HG03521 (cell line): ENCODE measurements at regions not wholly inside any gene's neighbourhood (a gene's known extent, or its start where the extent isn't known, plus 50 kb on each side); places are given as distances from the start of the nearest gene placed in this dataset.

Source experiments
- ATAC-seq: cut with Tn5 transposase; IDR thresholded peaks from one replicate; pipeline ENCODE4 v1.9.1; 2021; ENCODE audit warnings: mild to moderate bottlenecking, moderate library complexity; ENCODE audit not compliant: unreplicated experiment

- ATAC-seq = no peak
Observed at GRCh38 chr2:220980966-220981675, 591.0 kb downstream of the EPHA4 start.

- no peak for ATAC-seq
Observed at GRCh38 chr2:220981926-220982325, 590.2 kb downstream of the EPHA4 start.

GRCh38 chr2:220985561-220985960 is 586.5 kb downstream of the EPHA4 start:
- no peak for ATAC-seq

- ATAC-seq = no peak
Observed at GRCh38 chr2:220987839-220988238, 584.3 kb downstream of the EPHA4 start.

GRCh38 chr2:220991972-220992371 is 580.1 kb downstream of the EPHA4 start:
- no peak for ATAC-seq

GRCh38 chr2:220994846-220995245 is 577.3 kb downstream of the EPHA4 start:
- no peak for ATAC-seq

- no peak for ATAC-seq
Observed at GRCh38 chr2:220995581-220995980, 576.5 kb downstream of the EPHA4 start.

- ATAC-seq = no peak
Observed at GRCh38 chr2:220998156-220998555, 573.9 kb downstream of the EPHA4 start.

- ATAC-seq = no peak
Observed at GRCh38 chr2:220999356-220999755, 572.7 kb downstream of the EPHA4 start.

GRCh38 chr2:221001381-221001801 is 570.7 kb downstream of the EPHA4 start:
- ATAC-seq = no peak

- no peak for ATAC-seq
Observed at GRCh38 chr2:221002101-221002685, 569.9 kb downstream of the EPHA4 start.

- no peak for ATAC-seq
Observed at GRCh38 chr2:221005338-221005737, 566.8 kb downstream of the EPHA4 start.

- no peak for ATAC-seq
Observed at GRCh38 chr2:221006084-221006483, 566.0 kb downstream of the EPHA4 start.

GRCh38 chr2:221016551-221016950 is 555.6 kb downstream of the EPHA4 start:
- no peak for ATAC-seq

GRCh38 chr2:221018262-221018661 is 553.8 kb downstream of the EPHA4 start:
- no peak for ATAC-seq

- no peak for ATAC-seq
Observed at GRCh38 chr2:221019668-221020067, 552.4 kb downstream of the EPHA4 start.

GRCh38 chr2:221022554-221022953 is 549.5 kb downstream of the EPHA4 start:
- ATAC-seq = no peak

- ATAC-seq = no peak
Observed at GRCh38 chr2:221025398-221025797, 546.7 kb downstream of the EPHA4 start.

GRCh38 chr2:221034026-221034701 is 537.9 kb downstream of the EPHA4 start:
- ATAC-seq = no peak

- ATAC-seq = no peak
Observed at GRCh38 chr2:221034973-221035372, 537.1 kb downstream of the EPHA4 start.

- no peak for ATAC-seq
Observed at GRCh38 chr2:221042926-221043325, 529.2 kb downstream of the EPHA4 start.

GRCh38 chr2:221044781-221045180 is 527.3 kb downstream of the EPHA4 start:
- ATAC-seq = no peak
